ENCODE measurements at regions not wholly inside any gene's neighbourhood (a gene's known extent, or its start where the extent isn't known, plus 50 kb on each side); places are given as distances from the start of the nearest gene placed in this dataset.

DNA sequence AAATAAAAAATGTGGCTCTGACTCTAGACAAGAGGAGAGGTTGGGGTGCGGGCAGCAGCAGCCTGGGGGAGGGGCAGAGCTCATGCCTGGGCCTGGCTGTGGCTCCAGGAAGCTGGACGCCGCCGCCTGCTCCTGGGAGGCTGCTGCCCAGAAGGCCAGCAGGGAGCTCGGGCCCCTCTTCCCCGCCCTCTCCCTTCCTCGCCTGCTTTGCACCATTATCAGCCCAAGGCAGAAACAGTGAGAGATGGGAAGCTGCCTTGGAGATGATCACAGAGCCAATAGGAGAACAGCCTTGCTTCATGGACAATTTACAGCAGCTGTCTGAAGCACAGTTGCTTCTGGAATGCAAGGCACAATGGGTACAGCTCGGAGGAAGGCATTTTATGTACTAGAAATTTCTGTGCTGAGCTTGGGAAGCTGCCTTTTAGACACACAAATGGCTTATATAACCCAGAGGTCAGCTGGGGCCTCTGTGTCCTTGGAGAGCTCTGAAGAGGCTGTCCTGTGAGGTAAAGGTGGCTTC, 55.3 kb upstream of the AFF3 start:
- H3K9me3 ChIP-seq (replicated peaks; ENCODE audit: control insufficient read depth, insufficient read depth, low read depth, low read length) = no peaks in the 10 kb centered on the region; the same call in 1 of the 2 replicates
- ChIA-PET CTCF (ENCODE audit: low intra/inter-chr PET ratio) (no interaction called here), POLR2A (interaction anchor here (0.7 to 1.0 kb wide), 3 partner anchors 8 to 57 kb away, joined by 3 to 4 read pairs (median 3); no protein-coding TSS in a partner anchor)
- H3K4me3 ChIP-seq = no peak overlapping the region
- intact Hi-C loops (cut with micrococcal nuclease) (no loop called here), in situ Hi-C loops (cut with MboI) (no loop called here)
- WGBS (ENCODE audit: insufficient coverage, low coverage, missing lambda C conversion rate) = 0% methylated on average over 6 of the region's 8 CpGs
- peak overlapping the region; percentile 51 for H2AFZ ChIP-seq (ENCODE audit: low read depth, low read length)
- peaks cover 9 to 10% of the 10 kb centered on the region in 2 experiments; a peak in 4 of 5 replicates for H3K4me1 ChIP-seq (replicated peaks in 1 of 2; ENCODE audit: control insufficient read depth in 2 of 2, insufficient read depth in 2 of 2, low read length in 2 of 2)
- no TSS peak for BruUV-seq (replicated peaks)
- no peaks in the 10 kb centered on the region for H4K20me1 ChIP-seq (replicated peaks; ENCODE audit: control insufficient read depth, insufficient read depth, low read length)
- no peaks in the 10 kb centered on the region for H3K79me2 ChIP-seq (ENCODE audit: control insufficient read depth, insufficient read depth, low read length)
- peak; percentile 74 for ATAC-seq
- DNase-seq (ENCODE audit: extremely low read depth in 1 of 4, low spot score in 3 of 4) = peak in 2 of 4 experiments; percentile 46 to 57
- H3K9ac ChIP-seq (ENCODE audit: insufficient read depth in 1 of 2, low read depth in 2 of 2, low read length in 2 of 2) = no peak overlapping the region; a peak in 1 of 4 replicates
- H3K27me3 ChIP-seq (ENCODE audit: control insufficient read depth in 2 of 2, insufficient read depth in 2 of 2, low read length in 2 of 2) = peaks cover under 1 to 27% of the 10 kb centered on the region in 2 experiments; a peak in 2 of 5 replicates
- peak overlapping the region; percentile 21; the same call in 1 of the 2 replicates for H3K4me2 ChIP-seq (ENCODE audit: insufficient read depth, low read length)
- H3K36me3 ChIP-seq (ENCODE audit: control insufficient read depth, insufficient read depth, low read length) = no peaks in the 10 kb centered on the region
- H3K27ac ChIP-seq (ENCODE audit: extremely low read depth, low read depth, low read length) = no peak overlapping the region
- FAIRE-seq = peak; percentile 49
- H3K9me1 ChIP-seq (ENCODE audit: control insufficient read depth, insufficient read depth, low read length) = no peaks in the 10 kb centered on the region
- TF ChIP-seq ELF4 (CRISPR knock-in tag; IDR thresholded peaks at IDR 0.05) = 0 out of 2 replicates have a peak, but pooled peaks have one; percentile 35
- peak; percentile 34; the same call in 1 of the 2 replicates for TF ChIP-seq ZNF589 (CRISPR knock-in tag; IDR thresholded peaks at IDR 0.05; ENCODE audit: low read depth)
- TF ChIP-seq GATAD2A (IDR thresholded peaks at IDR 0.05) = no peak
- TF ChIP-seq CBX5 (IDR thresholded peaks at IDR 0.05; ENCODE audit: borderline replicate concordance, low read depth) = no peak
- TF ChIP-seq, protein P1, sequence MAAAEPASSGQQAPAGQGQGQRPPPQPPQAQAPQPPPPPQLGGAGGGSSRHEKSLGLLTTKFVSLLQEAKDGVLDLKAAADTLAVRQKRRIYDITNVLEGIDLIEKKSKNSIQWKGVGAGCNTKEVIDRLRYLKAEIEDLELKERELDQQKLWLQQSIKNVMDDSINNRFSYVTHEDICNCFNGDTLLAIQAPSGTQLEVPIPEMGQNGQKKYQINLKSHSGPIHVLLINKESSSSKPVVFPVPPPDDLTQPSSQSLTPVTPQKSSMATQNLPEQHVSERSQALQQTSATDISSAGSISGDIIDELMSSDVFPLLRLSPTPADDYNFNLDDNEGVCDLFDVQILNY (CRISPR knock-in tag; IDR thresholded peaks at IDR 0.05) = no peak
- no peak for TF ChIP-seq ZNF274 (IDR thresholded peaks at IDR 0.05; ENCODE audit: borderline replicate concordance, low read depth, low read length)
- TF ChIP-seq ZBTB17 (CRISPR knock-in tag; IDR thresholded peaks at IDR 0.05) = 0 out of 2 replicates have a peak, but pooled peaks have one; percentile 45
- TF ChIP-seq SMAD3 (CRISPR knock-in tag; conservative IDR thresholded peaks at IDR 0.05) = no peak
- no peak for TF ChIP-seq MECOM (CRISPR knock-in tag; IDR thresholded peaks at IDR 0.05)
- peak; percentile 31 for TF ChIP-seq TBP (optimal IDR thresholded peaks at IDR 0.05; ENCODE audit: low read depth, low read length)
- TF ChIP-seq, protein P2, sequence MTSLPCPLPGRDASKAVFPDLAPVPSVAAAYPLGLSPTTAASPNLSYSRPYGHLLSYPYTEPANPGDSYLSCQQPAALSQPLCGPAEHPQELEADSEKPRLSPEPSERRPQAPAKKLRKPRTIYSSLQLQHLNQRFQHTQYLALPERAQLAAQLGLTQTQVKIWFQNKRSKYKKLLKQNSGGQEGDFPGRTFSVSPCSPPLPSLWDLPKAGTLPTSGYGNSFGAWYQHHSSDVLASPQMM (CRISPR knock-in tag; IDR thresholded peaks at IDR 0.05) = no peak
- TF ChIP-seq ETV1 (tag; conservative IDR thresholded peaks at IDR 0.05; ENCODE audit: low read depth) = no peak
- TF ChIP-seq MCM5 (IDR thresholded peaks at IDR 0.05; ENCODE audit: low read depth) = no peak
- no peak for TF ChIP-seq GTF2A2 (tag; IDR thresholded peaks at IDR 0.05)
- TF ChIP-seq, protein P3, sequence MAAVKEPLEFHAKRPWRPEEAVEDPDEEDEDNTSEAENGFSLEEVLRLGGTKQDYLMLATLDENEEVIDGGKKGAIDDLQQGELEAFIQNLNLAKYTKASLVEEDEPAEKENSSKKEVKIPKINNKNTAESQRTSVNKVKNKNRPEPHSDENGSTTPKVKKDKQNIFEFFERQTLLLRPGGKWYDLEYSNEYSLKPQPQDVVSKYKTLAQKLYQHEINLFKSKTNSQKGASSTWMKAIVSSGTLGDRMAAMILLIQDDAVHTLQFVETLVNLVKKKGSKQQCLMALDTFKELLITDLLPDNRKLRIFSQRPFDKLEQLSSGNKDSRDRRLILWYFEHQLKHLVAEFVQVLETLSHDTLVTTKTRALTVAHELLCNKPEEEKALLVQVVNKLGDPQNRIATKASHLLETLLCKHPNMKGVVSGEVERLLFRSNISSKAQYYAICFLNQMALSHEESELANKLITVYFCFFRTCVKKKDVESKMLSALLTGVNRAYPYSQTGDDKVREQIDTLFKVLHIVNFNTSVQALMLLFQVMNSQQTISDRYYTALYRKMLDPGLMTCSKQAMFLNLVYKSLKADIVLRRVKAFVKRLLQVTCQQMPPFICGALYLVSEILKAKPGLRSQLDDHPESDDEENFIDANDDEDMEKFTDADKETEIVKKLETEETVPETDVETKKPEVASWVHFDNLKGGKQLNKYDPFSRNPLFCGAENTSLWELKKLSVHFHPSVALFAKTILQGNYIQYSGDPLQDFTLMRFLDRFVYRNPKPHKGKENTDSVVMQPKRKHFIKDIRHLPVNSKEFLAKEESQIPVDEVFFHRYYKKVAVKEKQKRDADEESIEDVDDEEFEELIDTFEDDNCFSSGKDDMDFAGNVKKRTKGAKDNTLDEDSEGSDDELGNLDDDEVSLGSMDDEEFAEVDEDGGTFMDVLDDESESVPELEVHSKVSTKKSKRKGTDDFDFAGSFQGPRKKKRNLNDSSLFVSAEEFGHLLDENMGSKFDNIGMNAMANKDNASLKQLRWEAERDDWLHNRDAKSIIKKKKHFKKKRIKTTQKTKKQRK (IDR thresholded peaks at IDR 0.05; ENCODE audit: borderline replicate concordance, low read depth, low read length) = no peak
- TF ChIP-seq ZFPM2 (CRISPR knock-in tag; IDR thresholded peaks at IDR 0.05) = no peak
- no peak for TF ChIP-seq ZBTB8A (IDR thresholded peaks at IDR 0.05; ENCODE audit: partially characterized antibody)
- no peak for TF ChIP-seq MYBL2 (IDR thresholded peaks at IDR 0.05; ENCODE audit: low read depth)
- no peak for TF ChIP-seq MYBL2 (CRISPR knock-in tag; IDR thresholded peaks at IDR 0.05; ENCODE audit: borderline replicate concordance)
